ENCODE measurements at regions not wholly inside any gene's neighbourhood (a gene's known extent, or its start where the extent isn't known, plus 50 kb on each side); places are given as distances from the start of the nearest gene placed in this dataset.

- no peak overlapping the region for H2BK120ac ChIP-seq (ENCODE audit: low read depth, low read length)
- no peak overlapping the region for H3K4me3 ChIP-seq (ENCODE audit: low read length)
- no CpG with 5 or more reads among the region's 5 CpGs for WGBS (ENCODE audit: extremely low coverage, insufficient coverage, low lambda C conversion rate)
- no peaks in the 10 kb centered on the region for H3K79me1 ChIP-seq (ENCODE audit: low read length)
- H3K27ac ChIP-seq (ENCODE audit: low read depth, low read length) = no peak overlapping the region
- no peak overlapping the region for H3K56ac ChIP-seq (ENCODE audit: low read length)
- DNase-seq = no peak
- H4K8ac ChIP-seq (ENCODE audit: low read depth, low read length) = no peak overlapping the region
- no peak overlapping the region for H3K9ac ChIP-seq (ENCODE audit: low read length)
- no peak overlapping the region for H3K23ac ChIP-seq (ENCODE audit: low read length)
- H3K18ac ChIP-seq (ENCODE audit: low read length) = no peak overlapping the region
- no peaks in the 10 kb centered on the region for H3K79me2 ChIP-seq (ENCODE audit: control insufficient read depth, insufficient read depth, low read length)
- no peak overlapping the region for H2BK15ac ChIP-seq (replicated peaks; ENCODE audit: low read depth)
- no peak overlapping the region for H3K4me2 ChIP-seq (ENCODE audit: low read length)
- no peak overlapping the region for H4K5ac ChIP-seq (ENCODE audit: low read length)
- no peak overlapping the region for H2AK5ac ChIP-seq (ENCODE audit: low read length)
- no peaks in the 10 kb centered on the region for H3K4me1 ChIP-seq (ENCODE audit: control insufficient read depth, low read depth, low read length)
- no peaks in the 10 kb centered on the region for H3K27me3 ChIP-seq (ENCODE audit: insufficient read depth, low read length, poor library complexity)
- H3K36me3 ChIP-seq (ENCODE audit: control insufficient read depth, insufficient read depth, low read length) = no peaks in the 10 kb centered on the region
- no peak overlapping the region for H3K4ac ChIP-seq (ENCODE audit: low read depth, low read length)
- H2BK5ac ChIP-seq (ENCODE audit: low read length) = no peak overlapping the region
Observed at GRCh38 chr18:56388571-56388970, 249.8 kb downstream of the TXNL1 start.

- Histone ChIP-seq H3K9ac (ENCODE audit: low read length) (no peak overlapping the region), H3K4me1 (ENCODE audit: control insufficient read depth, low read depth, low read length) (no peaks in the 10 kb centered on the region), H3K23ac (ENCODE audit: low read length) (no peak overlapping the region), H3K4me2 (ENCODE audit: low read length) (no peak overlapping the region), H3K18ac (ENCODE audit: low read length) (no peak overlapping the region), H2BK120ac (ENCODE audit: low read depth, low read length) (no peak overlapping the region), H3K79me1 (ENCODE audit: low read length) (no peaks in the 10 kb centered on the region), H3K27me3 (ENCODE audit: insufficient read depth, low read length, poor library complexity) (no peaks in the 10 kb centered on the region), H3K4ac (ENCODE audit: low read depth, low read length) (no peak overlapping the region), H4K8ac (ENCODE audit: low read depth, low read length) (no peak overlapping the region), H3K56ac (ENCODE audit: low read length) (no peak overlapping the region), H3K4me3 (ENCODE audit: low read length) (no peak overlapping the region), H3K79me2 (ENCODE audit: control insufficient read depth, insufficient read depth, low read length) (no peaks in the 10 kb centered on the region), H3K36me3 (ENCODE audit: control insufficient read depth, insufficient read depth, low read length) (no peaks in the 10 kb centered on the region), H4K5ac (ENCODE audit: low read length) (no peak overlapping the region), H2AK5ac (ENCODE audit: low read length) (no peak overlapping the region), H2BK5ac (ENCODE audit: low read length) (no peak overlapping the region), H3K27ac (ENCODE audit: low read depth, low read length) (no peak overlapping the region), H2BK15ac (replicated peaks; ENCODE audit: low read depth) (no peak overlapping the region)
- no peak for DNase-seq
Observed at GRCh38 chr18:56386856-56387255, 251.5 kb downstream of the TXNL1 start.

- no peaks in the 10 kb centered on the region for H3K27me3 ChIP-seq (ENCODE audit: insufficient read depth, low read length, poor library complexity)
- no peak overlapping the region for H2BK15ac ChIP-seq (replicated peaks; ENCODE audit: low read depth)
- H3K36me3 ChIP-seq (ENCODE audit: control insufficient read depth, insufficient read depth, low read length) = no peaks in the 10 kb centered on the region
- no peaks in the 10 kb centered on the region for H3K79me2 ChIP-seq (ENCODE audit: control insufficient read depth, insufficient read depth, low read length)
- no peak overlapping the region for H3K23ac ChIP-seq (ENCODE audit: low read length)
- H3K27ac ChIP-seq (ENCODE audit: low read depth, low read length) = no peak overlapping the region
- H3K4me1 ChIP-seq (ENCODE audit: control insufficient read depth, low read depth, low read length) = no peaks in the 10 kb centered on the region
- H3K4me3 ChIP-seq (ENCODE audit: low read length) = no peak overlapping the region
- no peak overlapping the region for H2AK5ac ChIP-seq (ENCODE audit: low read length)
- no peak overlapping the region for H4K5ac ChIP-seq (ENCODE audit: low read length)
- H3K79me1 ChIP-seq (ENCODE audit: low read length) = no peaks in the 10 kb centered on the region
- H3K56ac ChIP-seq (ENCODE audit: low read length) = no peak overlapping the region
- no CpG with 5 or more reads among the region's 1 CpG for WGBS (ENCODE audit: extremely low coverage, insufficient coverage, low lambda C conversion rate)
- no peak overlapping the region for H4K8ac ChIP-seq (ENCODE audit: low read depth, low read length)
- H2BK5ac ChIP-seq (ENCODE audit: low read length) = no peak overlapping the region
- H2BK120ac ChIP-seq (ENCODE audit: low read depth, low read length) = no peak overlapping the region
- H3K4me2 ChIP-seq (ENCODE audit: low read length) = no peak overlapping the region
- H3K18ac ChIP-seq (ENCODE audit: low read length) = no peak overlapping the region
- H3K9ac ChIP-seq (ENCODE audit: low read length) = no peak overlapping the region
- DNase-seq = no peak
- no peak overlapping the region for H3K4ac ChIP-seq (ENCODE audit: low read depth, low read length)
Observed at GRCh38 chr18:56383349-56383748, 255.0 kb downstream of the TXNL1 start.

GRCh38 chr18:56382541-56382940 lies 255.9 kb downstream of the TXNL1 start:
- Histone ChIP-seq H3K27me3 (ENCODE audit: insufficient read depth, low read length, poor library complexity) (no peaks in the 10 kb centered on the region), H4K5ac (ENCODE audit: low read length) (no peak overlapping the region), H2BK15ac (replicated peaks; ENCODE audit: low read depth) (no peak overlapping the region), H3K4ac (ENCODE audit: low read depth, low read length) (no peak overlapping the region), H3K56ac (ENCODE audit: low read length) (no peak overlapping the region), H3K4me3 (ENCODE audit: low read length) (no peak overlapping the region), H3K4me2 (ENCODE audit: low read length) (no peak overlapping the region), H4K8ac (ENCODE audit: low read depth, low read length) (no peak overlapping the region), H2BK120ac (ENCODE audit: low read depth, low read length) (no peak overlapping the region), H3K79me1 (ENCODE audit: low read length) (no peaks in the 10 kb centered on the region), H3K4me1 (ENCODE audit: control insufficient read depth, low read depth, low read length) (no peaks in the 10 kb centered on the region), H3K9ac (ENCODE audit: low read length) (no peak overlapping the region), H3K18ac (ENCODE audit: low read length) (no peak overlapping the region), H2BK5ac (ENCODE audit: low read length) (no peak overlapping the region), H3K27ac (ENCODE audit: low read depth, low read length) (no peak overlapping the region), H3K23ac (ENCODE audit: low read length) (no peak overlapping the region), H2AK5ac (ENCODE audit: low read length) (no peak overlapping the region), H3K79me2 (ENCODE audit: control insufficient read depth, insufficient read depth, low read length) (no peaks in the 10 kb centered on the region), H3K36me3 (ENCODE audit: control insufficient read depth, insufficient read depth, low read length) (no peaks in the 10 kb centered on the region)
- DNase-seq = no peak
- WGBS (ENCODE audit: extremely low coverage, insufficient coverage, low lambda C conversion rate) = no CpG with 5 or more reads among the region's 4 CpGs

GRCh38 chr18:56381196-56381595 lies 257.2 kb downstream of the TXNL1 start:
- no peaks in the 10 kb centered on the region for H3K4me1 ChIP-seq (ENCODE audit: control insufficient read depth, low read depth, low read length)
- no peak overlapping the region for H3K56ac ChIP-seq (ENCODE audit: low read length)
- no peak overlapping the region for H3K4ac ChIP-seq (ENCODE audit: low read depth, low read length)
- H2BK15ac ChIP-seq (replicated peaks; ENCODE audit: low read depth) = no peak overlapping the region
- no peaks in the 10 kb centered on the region for H3K79me1 ChIP-seq (ENCODE audit: low read length)
- H2BK5ac ChIP-seq (ENCODE audit: low read length) = no peak overlapping the region
- H4K5ac ChIP-seq (ENCODE audit: low read length) = no peak overlapping the region
- no peaks in the 10 kb centered on the region for H3K79me2 ChIP-seq (ENCODE audit: control insufficient read depth, insufficient read depth, low read length)
- H3K36me3 ChIP-seq (ENCODE audit: control insufficient read depth, insufficient read depth, low read length) = no peaks in the 10 kb centered on the region
- H3K23ac ChIP-seq (ENCODE audit: low read length) = no peak overlapping the region
- no peaks in the 10 kb centered on the region for H3K27me3 ChIP-seq (ENCODE audit: insufficient read depth, low read length, poor library complexity)
- no peak overlapping the region for H3K27ac ChIP-seq (ENCODE audit: low read depth, low read length)
- WGBS (ENCODE audit: extremely low coverage, insufficient coverage, low lambda C conversion rate) = no CpG with 5 or more reads among the region's 3 CpGs
- H2AK5ac ChIP-seq (ENCODE audit: low read length) = no peak overlapping the region
- H3K4me2 ChIP-seq (ENCODE audit: low read length) = no peak overlapping the region
- no peak overlapping the region for H2BK120ac ChIP-seq (ENCODE audit: low read depth, low read length)
- DNase-seq = no peak
- H3K18ac ChIP-seq (ENCODE audit: low read length) = no peak overlapping the region
- no peak overlapping the region for H4K8ac ChIP-seq (ENCODE audit: low read depth, low read length)
- no peak overlapping the region for H3K9ac ChIP-seq (ENCODE audit: low read length)
- no peak overlapping the region for H3K4me3 ChIP-seq (ENCODE audit: low read length)

- Histone ChIP-seq H3K36me3 (ENCODE audit: control insufficient read depth, insufficient read depth, low read length) (no peaks in the 10 kb centered on the region), H3K4me3 (ENCODE audit: low read length) (no peak overlapping the region), H2BK120ac (ENCODE audit: low read depth, low read length) (no peak overlapping the region), H3K9ac (ENCODE audit: low read length) (no peak overlapping the region), H2AK5ac (ENCODE audit: low read length) (no peak overlapping the region), H3K27ac (ENCODE audit: low read depth, low read length) (no peak overlapping the region), H3K79me2 (ENCODE audit: control insufficient read depth, insufficient read depth, low read length) (no peaks in the 10 kb centered on the region), H3K56ac (ENCODE audit: low read length) (no peak overlapping the region), H3K79me1 (ENCODE audit: low read length) (no peaks in the 10 kb centered on the region), H3K27me3 (ENCODE audit: insufficient read depth, low read length, poor library complexity) (no peaks in the 10 kb centered on the region), H3K4me2 (ENCODE audit: low read length) (no peak overlapping the region), H3K4me1 (ENCODE audit: control insufficient read depth, low read depth, low read length) (no peaks in the 10 kb centered on the region), H4K5ac (ENCODE audit: low read length) (no peak overlapping the region), H3K4ac (ENCODE audit: low read depth, low read length) (no peak overlapping the region), H3K23ac (ENCODE audit: low read length) (no peak overlapping the region), H4K8ac (ENCODE audit: low read depth, low read length) (no peak overlapping the region), H2BK5ac (ENCODE audit: low read length) (no peak overlapping the region), H2BK15ac (replicated peaks; ENCODE audit: low read depth) (no peak overlapping the region), H3K18ac (ENCODE audit: low read length) (no peak overlapping the region)
- DNase-seq = no peak
- WGBS (ENCODE audit: extremely low coverage, insufficient coverage, low lambda C conversion rate) = no CpG with 5 or more reads among the region's 8 CpGs
Observed at GRCh38 chr18:56380685-56381084, 257.7 kb downstream of the TXNL1 start.
